Fibroblast of pulmonary artery (primary cell): ENCODE measurements at regions not wholly inside any gene's neighbourhood (a gene's known extent, or its start where the extent isn't known, plus 50 kb on each side); places are given as distances from the start of the nearest gene placed in this dataset.

Experiments used
- DNase-seq: peaks from one replicate; pipeline ENCODE4 v3.0.0-alpha.2; 2010; ENCODE audit warnings: low read depth
- H3K4me3 ChIP-seq: replicated peaks from 2 replicates; pipeline ENCODE4 v1.5.1; 2011; ENCODE audit warnings: low read depth, mild to moderate bottlenecking, control low read depth, low read length, moderate library complexity
- TF ChIP-seq, protein P1 (sequence below): IDR thresholded peaks from 2 replicates; pipeline ENCODE4 v1.5.1; 2011; ENCODE audit warnings: mild to moderate bottlenecking, control low read depth, low read length, inconsistent platforms; ENCODE audit errors: missing control alignments

DNA sequence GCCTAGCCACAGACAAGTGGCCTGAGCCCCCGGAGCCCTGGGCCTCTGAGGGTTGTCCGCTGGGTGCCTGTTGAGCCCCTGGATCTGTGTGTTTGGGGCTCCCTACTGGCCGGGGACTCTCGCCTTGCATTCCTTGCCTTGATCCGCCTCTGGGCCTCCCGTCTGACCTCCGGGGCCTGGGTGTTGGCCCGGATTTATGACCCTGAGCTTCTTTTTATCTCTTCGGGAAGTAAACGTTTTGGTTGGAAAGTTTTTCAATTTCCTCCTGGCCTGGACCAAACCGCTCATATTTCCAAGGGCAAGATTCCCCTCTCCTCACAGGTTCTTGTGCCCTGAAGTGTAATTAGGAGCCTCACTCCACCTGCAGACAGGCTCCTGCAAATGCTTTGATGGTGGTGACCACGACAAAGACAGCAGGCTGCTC is 69.3 kb upstream of the EGFLAM start:
- TF ChIP-seq, protein P1, sequence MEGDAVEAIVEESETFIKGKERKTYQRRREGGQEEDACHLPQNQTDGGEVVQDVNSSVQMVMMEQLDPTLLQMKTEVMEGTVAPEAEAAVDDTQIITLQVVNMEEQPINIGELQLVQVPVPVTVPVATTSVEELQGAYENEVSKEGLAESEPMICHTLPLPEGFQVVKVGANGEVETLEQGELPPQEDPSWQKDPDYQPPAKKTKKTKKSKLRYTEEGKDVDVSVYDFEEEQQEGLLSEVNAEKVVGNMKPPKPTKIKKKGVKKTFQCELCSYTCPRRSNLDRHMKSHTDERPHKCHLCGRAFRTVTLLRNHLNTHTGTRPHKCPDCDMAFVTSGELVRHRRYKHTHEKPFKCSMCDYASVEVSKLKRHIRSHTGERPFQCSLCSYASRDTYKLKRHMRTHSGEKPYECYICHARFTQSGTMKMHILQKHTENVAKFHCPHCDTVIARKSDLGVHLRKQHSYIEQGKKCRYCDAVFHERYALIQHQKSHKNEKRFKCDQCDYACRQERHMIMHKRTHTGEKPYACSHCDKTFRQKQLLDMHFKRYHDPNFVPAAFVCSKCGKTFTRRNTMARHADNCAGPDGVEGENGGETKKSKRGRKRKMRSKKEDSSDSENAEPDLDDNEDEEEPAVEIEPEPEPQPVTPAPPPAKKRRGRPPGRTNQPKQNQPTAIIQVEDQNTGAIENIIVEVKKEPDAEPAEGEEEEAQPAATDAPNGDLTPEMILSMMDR = no peak
- H3K4me3 ChIP-seq = no peak overlapping the region
- DNase-seq = no peak

- H3K4me3 ChIP-seq = no peak overlapping the region
- TF ChIP-seq, protein P1 = no peak
- DNase-seq = no peak
Measured at GRCh38 chr5:38188591-38188990, 69.8 kb upstream of the EGFLAM start.

- no peak for DNase-seq
- no peak overlapping the region for H3K4me3 ChIP-seq
- TF ChIP-seq, protein P1 = no peak
Measured at GRCh38 chr5:38187532-38187931, 70.8 kb upstream of the EGFLAM start.

DNA sequence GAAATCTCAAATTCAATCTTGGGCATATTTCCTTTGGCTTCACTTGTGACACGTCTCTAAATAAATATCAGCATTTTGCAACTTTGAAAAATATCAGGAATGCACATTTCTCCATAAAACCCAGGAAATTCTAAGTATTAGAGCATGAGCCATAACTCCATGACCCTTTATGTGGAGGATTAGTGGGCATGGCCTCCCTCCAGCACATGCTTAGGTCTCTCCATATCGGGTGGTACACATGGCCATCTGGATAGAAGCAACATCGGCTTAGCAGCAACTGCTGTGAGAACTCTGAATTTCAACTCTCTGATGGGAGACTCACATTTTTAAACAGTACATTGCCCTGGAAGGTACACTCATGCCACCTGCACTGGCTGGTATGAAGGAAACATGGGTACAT is 73.7 kb upstream of the EGFLAM start:
- TF ChIP-seq, protein P1 = no peak
- no peak for DNase-seq
- no peak overlapping the region for H3K4me3 ChIP-seq

DNA sequence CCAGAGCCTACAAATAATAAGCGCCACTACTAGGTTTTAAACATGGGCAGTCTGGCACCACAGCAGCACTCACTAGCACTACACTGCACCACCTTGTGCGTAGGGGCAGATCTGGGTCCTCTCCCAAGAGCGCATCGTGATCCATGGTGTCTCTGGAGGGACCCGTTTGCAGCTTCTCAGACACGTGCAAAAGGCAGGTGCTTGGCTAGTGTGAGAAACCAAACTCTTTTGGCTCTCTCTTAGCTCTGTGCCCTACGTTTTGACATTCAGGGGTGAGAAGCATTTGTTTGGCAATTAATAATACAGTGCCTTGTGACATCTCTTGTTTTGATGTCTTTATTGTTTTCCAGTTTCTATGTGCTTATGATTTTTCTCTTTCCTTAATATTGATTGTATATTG is 75.4 kb upstream of the EGFLAM start:
- H3K4me3 ChIP-seq = no peak overlapping the region
- TF ChIP-seq, protein P1 = no peak
- DNase-seq = no peak

GRCh38 chr5:38168029-38168428 is 90.3 kb upstream of the EGFLAM start:
- DNase-seq = no peak
- H3K4me3 ChIP-seq = no peak overlapping the region

GRCh38 chr5:38167562-38167996 is 90.8 kb upstream of the EGFLAM start:
- DNase-seq = no peak
- TF ChIP-seq, protein P1 = no peak
- H3K4me3 ChIP-seq = no peak overlapping the region

More at GRCh38 chr5:38168029-38168428, 90.3 kb upstream of the EGFLAM start:
- TF ChIP-seq, protein P1 = no peak
